NCI-H1436 (cell line): ENCODE measurements at regions not wholly inside any gene's neighbourhood (a gene's known extent, or its start where the extent isn't known, plus 50 kb on each side); places are given as distances from the start of the nearest gene placed in this dataset.
"Not testable (repeated sequence)": the region's sequence is repeated elsewhere in the genome, so short reads cannot be mapped to it uniquely, and the experiment has no call there.

Experiments
- DNase-seq: peaks from one replicate; lab custom pipeline; 2025; lab: John Stamatoyannopoulos, UW

DNA sequence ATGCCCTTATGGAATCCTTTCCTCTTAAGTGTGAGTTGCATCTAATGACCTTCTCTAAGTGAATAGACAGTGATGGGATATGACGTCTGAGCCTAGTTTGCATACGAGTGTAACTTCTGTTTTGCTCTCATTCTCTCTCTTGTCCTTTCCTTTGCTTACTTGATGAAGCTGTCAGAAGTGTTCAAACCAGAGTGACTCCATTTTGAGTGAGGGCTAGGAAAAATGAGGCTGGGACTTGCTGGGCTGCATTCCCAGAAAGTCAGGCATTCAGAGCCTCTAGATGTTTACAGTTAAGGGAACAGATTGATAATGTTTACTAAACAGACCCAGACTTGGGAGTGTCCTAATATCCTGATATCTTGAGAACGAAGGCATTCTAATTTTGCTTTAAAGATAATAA, 311.2 kb upstream of the SOX4 start:
- DNase-seq: not testable (repeated sequence)

DNA sequence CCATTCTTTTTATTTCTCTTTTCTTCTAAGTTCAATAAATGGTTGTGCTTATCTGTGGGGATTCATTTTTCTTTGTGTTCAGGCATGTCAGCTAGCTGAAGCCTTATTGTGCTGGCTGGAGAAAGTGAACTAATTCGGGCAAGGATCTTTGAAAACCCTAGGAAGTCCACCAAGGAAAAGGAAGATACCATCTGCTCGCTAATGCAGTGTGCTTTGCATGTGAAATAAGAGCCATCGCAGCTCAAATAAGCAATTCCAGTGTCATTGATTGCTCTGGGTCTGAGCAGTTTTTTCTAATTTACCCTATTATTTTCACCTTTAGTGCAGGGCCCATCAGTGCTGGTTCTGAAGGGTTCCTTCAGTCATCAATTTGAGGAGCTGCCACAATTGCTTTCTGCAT, 309.4 kb upstream of the SOX4 start:
- no peak for DNase-seq

DNA sequence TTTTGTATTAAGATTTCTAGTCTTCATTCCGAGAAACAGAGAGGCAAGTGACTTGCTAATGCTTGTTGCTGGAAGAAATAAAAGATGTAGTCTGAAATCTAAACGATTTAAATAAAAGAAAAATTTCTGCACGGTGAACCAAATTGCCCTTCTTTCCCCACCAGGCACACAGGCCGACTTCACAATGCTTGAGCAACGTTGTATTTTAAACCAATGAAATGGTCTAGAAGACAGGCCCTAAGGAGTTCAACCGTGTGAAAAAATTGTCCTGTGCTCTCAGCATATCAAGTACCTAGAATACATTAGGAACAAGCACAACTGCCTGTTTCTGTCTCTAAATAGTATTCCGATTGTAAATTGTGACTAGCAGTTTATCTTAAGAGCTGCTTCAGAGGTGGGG, 308.8 kb upstream of the SOX4 start:
- DNase-seq: no peak

DNA sequence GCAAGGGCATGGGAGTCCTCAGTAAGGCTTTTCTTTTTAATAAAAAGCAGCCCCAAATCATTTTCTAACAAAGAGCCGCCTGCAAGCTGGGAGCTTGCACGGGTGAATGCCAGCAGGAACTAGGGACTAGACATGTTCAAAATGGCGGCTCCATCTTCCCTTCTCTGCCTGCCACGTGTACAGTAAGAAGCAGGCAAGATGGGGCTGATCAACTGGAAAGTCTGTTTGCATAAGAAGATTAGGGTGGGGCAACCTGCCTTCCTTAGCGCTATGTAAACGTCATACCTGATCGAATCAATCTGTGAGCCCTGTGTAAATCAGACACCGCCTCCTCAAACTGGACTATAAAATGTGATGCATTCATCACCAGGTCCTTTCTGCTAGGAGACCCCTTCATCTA, 299.4 kb upstream of the SOX4 start:
- no peak for DNase-seq

DNA sequence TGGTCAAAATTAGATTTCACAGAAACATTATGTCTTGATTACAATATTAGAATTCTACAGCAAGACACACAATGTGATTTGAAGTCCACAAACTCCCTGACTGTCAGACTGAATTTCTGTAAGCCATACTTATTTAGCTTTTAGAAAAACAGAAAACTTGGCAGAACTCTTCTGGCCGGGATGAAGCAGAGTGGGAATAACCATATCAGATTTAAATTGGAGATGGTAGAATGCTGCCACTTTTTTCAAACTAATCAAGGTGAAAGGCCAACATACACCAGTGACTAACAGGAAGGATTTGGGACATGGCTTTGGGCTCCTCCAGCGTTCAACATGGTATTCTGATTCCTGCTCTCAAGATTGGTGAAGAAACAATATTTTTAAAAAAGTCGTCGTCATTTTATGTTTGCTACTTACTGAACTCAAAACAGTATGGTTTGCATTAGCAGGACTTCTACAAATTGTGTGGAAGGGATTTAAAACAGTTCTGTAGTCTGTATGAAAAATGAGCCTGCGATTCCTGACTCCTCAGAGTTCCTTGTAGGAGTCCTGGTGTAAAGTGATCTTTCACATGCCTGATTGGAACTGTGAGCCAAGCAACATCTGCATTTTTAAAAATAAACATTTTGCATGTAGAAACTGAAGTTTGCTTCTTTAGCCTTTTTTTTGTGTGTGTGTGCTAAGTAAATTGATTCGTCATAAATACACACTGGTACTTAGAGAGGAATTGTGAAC, 297.9 kb upstream of the SOX4 start:
- no peak for DNase-seq

DNA sequence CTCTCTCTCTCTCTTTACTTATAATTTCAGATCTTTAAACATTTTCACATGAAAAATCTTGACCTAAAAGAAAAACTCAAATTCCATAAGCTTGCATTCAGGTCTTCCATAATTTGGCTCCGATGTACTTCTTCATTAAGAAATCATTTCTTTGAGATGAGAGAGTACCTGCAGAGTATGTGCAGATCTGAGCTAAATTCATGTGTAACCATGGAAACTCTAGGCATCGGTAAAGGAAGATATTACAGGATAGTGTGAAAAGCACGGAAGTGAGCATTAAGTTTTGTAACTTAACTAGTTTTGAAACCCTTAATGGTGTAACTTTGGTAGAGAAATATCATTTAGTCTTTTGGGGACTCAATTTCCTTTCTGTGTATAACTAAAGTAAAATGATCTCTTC, 295.9 kb upstream of the SOX4 start:
- no peak for DNase-seq

DNA sequence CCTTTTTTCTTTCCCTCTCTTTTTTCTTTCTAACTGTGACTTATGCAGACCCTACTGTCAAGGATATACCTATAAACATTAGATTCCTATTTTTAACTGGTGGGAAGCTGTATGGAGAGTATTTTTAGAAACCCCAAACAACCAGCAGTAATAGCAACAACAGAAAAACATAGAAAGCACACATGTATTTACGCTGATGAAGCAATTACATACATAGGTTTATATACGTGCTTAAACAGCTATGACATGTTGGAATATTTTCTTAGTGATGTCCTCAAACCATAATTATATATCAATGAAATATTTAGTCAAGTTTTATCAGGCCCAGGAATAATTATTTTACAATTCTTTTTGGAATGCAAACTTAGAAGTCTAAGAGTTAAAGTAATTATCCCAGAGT, 294.3 kb upstream of the SOX4 start:
- DNase-seq: no peak

DNA sequence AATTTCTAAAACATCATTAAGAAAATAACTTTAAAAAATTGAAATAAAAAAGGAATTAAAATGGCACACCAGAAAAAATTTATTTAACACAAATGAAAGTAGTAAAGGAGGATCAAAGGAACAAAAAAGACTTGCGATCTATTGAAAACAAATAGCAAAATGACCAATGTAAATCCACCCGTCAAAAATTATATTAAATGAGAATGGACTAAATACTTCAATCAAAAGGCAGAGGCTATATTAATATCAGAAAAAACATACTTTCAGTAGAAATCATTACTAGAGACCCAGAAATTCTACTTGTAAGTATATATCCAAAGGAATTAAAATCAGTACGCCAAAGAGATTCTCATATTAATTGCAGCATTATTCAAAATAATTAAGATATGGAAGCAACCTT, 293.1 kb upstream of the SOX4 start:
- no peak for DNase-seq

DNA sequence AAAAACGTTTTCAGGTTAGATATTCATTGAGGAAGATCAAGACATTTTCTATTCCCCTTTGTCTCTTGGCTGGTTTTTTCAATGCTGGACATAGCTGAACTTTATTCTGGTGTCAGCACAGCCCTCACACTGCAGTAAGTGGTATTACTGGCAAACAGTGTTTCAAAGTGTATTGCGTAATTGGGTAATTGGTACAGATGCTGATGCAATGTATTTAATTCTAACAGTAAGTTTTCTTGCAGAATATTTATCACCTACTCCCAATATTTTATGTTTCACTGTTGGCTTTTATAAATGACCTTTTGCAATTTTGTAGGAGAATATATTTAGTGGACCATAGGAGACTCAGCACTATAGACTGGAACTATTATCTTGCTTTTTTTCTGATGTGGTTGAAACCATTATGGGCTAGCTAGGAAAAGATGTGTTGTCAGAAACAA, 287.6 kb upstream of the SOX4 start:
- no peak for DNase-seq

DNA sequence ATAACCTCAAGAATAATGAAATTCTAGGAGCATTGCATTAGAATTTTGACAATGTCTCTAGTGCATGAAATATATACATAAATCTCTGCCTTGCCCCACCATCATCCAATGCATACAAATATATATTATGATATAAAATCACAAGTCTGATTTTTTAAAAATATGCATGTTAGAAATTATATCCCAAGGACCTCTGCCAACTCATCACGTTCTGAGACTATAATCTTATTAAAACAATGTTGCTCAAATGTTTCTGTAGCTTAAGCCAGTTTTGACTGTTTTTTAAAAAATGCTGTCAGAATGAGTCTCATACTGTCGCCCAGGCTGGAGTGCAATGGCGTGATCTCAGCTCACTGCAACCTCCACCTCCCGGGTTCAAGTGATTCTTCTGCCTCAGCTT, 287.0 kb upstream of the SOX4 start:
- DNase-seq: no peak

DNA sequence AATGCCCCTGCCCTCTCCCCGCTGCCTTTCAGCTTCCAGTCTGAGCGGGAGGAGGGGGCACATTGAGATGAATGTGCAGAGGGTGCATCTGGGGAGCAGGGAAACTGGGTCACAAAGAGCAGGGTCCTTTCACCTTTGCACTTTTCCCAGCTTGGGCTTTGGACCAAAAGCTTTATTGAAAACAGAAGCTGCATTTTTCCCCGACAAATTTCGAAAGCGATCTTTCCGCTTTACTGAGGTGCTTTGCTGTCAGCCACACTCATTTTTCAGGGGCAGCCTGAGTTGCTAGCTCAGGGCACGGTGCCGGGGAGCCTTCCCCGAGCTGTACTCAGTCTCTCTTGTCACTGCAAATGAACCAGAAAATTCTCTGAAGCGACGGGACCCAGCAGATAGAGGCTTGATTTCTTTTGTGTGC, 283.7 kb upstream of the SOX4 start:
- DNase-seq: no peak

DNA sequence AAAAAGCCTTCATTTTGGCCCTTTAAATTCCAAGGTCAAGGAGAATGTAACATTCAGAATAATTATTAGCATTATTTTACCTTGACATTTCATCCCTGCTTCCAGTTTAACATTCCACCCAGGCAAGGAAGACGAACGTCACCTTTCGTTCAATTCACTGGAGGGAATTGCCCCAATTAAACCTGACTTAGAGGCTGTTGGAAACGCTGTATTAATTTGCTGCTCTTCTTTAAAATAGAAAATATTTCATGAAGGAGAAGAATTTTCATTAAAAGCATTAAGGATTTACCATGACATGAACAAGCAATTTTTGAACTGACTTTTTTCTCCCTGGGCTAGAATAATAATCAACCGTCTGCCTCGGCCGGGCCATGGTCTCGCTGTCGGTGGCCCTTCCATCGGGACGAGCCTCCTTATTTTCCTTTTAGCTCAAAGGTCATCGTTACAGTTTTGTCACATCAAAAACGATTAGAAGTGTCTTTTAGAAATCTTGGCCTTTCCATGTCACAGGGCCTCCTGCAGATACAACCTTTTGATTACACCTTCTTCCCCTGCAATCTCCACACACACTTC, 282.9 kb upstream of the SOX4 start:
- no peak for DNase-seq

DNA sequence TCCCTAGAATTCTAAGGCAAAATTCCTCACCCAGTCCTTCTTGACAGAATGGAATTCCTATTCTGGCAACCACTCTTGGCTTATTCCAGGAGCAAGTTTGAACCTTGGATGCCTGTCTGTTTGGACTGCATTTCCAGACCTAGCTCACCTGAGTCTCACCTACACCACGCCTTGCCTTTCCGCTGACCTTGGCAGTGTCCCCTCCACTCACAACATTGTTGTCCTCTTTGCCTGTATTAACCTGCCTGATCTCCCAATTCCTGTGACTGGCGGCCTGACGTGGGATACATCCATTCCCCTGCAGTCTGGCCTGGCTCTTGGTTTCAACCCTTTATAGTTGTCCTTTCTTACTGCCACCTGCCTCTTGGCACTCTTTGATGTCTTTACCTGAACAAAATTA, 281.4 kb upstream of the SOX4 start:
- DNase-seq: no peak

DNA sequence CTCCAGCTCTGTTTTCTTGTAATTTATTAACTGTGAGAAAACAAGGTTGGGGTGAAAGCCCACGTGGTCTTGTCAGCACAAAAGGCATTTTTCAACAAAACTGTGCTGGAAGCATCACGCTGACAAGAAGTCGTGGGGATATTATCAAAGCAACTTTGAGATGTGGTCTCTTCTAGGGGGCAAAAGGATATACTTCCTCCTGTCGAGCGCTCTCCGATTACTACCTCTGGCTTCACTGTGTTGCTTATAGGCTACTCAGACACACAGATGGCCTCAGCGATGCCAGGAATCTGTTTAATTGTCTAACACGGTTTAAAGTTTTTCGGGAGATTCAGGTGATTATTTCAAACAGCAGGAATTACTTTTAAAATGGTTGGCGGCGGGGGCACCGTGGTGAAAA, 275.9 kb upstream of the SOX4 start:
- DNase-seq: no peak

DNA sequence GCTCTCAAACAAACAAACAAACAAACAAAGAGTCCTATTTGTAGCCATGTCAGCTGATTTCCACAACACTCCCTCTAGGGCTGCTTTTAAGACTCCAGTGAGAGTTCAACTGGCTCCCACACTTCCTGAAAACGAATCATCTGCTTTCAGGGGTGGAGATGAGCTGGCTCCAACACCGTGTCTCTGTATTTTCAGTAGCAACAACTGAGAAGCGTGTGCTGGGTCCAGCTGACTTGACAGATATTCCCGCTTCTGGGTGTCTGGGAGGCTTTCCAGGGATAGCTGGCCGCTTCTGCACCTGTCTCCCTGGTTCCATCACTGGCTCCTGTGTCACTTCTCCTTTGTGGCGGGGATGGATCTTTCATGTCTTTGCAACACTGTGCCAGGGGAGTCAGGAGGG, 272.5 kb upstream of the SOX4 start:
- no peak for DNase-seq

DNA sequence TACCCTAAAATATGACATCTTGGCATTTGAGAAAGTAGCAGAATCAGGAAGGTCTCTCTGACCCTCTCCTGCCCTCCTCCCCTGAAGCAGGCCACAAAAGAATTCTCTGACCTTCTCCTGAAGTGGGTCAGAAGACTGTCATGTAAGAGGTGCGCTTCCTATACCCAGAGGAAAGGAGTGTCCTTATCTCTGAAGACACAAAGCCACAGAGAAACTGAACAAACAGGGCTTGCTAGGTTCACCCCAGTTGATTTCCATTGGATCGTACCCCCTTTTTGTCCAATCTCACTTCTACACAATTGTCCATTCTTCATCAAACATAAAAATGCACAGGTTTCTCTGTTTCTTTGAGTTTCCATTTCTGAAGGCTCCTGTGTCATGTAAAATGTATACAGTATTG, 272.0 kb upstream of the SOX4 start:
- DNase-seq: no peak

DNA sequence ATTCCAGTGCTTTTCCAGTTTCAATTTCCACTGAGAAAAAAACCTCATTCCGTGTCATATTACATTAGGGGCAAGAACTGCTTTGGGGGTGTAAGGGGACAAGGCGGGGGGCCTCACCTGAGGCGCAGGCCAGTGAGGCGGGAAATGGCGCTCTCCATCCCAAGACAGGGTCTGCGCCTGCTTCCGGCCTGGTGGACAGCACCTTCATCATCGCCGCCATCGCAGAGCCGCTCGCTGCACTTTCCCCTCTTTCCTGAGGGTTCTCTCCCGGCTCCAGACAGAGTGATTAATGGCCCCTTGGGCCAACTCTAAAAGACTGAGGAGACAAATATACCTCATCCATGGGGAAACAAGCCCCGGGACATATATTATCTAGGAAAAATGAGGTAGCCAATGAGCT, 270.0 kb upstream of the SOX4 start:
- no peak for DNase-seq

DNA sequence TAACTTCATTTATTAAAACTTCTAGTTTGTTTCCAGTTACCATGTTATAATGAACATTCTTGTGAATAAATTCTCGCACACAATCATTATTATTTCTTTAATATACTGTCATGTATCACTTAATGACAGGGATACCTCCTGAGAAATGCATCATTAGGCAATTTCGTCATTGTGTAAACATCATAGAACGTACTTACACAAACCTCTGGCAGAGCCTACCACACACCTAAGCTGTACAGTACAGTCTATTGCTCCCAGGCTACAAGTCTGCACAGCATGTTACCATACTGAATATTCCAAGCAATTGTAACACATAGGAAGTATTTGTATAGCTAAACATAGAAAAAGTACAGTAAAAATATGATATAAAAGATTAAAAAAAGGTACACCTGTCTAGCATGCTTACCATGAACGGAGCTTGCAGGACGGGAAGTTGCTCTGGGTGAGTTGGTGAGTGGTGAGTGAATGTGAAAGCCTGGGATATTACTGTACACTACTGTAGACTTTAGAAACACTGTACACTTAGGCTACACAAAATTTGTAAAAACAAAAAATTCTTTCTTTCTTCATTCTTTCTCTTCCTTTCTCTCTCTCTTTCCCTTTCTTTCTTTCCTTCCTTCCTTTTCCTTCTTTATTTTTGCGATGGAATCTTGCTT, 268.2 kb upstream of the SOX4 start:
- no peak for DNase-seq

DNA sequence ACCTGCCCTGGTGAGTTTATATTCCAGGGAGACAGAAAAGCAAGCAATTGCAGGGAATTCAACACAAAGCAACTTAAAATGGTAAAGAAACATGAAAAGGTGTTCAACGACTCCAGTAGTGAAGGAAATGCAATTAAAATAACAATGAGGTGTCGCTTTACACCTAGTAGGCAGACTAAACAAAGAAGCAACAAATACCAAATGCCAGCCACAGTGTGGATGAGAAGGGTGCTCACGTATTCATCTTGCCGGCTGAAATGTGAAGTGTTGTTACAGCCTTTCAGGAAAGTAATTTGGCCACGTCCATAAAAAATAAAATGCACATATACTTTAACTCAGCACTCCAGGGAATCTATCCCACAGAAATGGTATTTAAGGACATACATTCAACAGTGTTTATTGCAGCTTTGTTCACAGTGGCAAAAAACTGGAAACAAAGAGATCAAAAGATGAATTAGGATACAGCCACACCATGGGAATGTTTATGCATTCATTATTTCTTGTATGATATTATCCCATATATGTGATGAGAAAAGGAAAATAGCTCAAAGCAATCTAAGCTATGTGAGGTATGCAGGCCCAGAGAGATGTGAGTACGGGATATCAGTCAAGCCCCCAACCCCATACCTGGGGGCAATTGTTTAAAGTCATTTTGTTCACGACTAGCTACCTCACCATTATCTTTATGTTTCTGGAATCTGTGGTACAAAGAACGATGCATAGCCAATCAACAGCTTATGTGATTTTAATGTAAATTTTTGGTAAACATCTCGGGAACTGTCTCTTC, 266.0 kb upstream of the SOX4 start:
- peak; percentile 17 for DNase-seq

DNA sequence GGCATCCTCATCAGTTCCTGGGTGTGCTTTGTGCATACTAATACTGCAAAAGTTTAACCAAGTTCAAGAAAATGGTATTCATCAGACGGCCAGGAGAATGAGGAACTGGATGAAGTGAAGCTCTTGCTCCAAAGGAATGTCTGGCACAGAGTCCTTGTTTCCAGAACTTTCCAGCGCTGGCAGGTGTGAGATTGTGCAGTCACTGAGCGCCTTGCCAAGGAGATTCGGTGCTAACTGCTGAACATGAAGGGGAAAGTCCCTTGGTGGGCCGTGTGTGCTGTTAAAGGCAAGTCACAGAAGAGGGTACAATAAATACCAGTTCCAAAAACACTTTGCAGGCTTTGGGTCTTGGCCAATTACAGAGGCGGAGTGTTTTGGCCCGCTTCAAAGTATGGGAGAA, 262.3 kb upstream of the SOX4 start:
- DNase-seq: no peak

DNA sequence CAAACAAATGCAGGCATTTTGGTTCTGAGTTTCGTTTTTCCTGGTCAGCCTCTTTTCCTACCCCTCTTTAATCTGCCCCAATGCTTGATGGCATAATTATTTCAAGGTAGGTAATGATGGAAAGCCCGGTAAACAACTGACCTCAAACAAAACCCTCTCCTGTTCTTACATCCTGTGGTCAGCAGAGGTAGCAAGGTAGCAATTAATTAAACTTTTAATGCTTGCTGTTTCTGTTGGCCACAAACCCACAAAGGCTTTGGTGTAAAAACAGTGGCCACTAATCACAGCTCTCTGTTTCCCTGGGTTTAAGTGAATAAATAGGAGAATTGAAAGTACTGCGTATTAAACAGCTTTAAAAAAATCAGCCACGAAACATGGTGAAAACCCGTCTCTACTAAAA, 261.5 kb upstream of the SOX4 start:
- DNase-seq: no peak

DNA sequence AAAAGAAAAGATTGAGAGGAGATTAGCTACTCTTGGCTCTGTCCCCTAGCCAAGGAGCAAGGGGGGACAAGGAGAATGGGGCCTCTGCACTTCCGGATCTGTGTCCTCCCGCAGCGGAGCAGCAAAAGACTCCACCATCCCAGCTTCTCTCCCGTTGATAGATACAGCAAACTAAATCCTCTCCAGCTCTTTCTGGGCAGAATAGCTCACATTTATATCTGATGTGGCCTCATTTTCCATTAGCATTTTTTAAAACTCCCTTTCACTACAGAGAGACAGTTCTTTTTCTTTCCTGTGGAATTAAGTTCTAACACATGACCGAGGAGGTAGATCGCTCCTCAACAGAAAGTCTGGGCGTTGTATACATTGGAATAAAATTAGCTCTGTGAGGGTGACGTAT, 260.9 kb upstream of the SOX4 start:
- DNase-seq: no peak

DNA sequence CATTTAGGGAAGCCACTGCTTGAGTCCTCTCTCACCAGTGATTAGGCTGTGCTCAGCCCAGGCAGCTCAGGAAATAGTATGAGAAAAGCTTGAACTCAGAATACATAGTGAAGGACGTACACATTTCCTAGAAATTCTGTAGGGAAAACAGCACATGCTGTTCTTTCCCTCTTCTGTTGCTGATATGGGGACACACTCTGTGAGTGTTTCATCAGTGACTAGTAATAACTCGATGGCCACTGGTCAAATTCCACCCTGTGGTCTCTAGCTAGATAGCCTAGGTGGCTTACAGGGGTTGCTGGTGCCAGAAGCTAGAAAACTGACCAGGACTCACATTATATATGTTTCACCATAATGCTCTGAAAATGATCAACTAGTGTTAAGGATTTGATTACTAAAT, 259.8 kb upstream of the SOX4 start:
- no peak for DNase-seq
